Activated B cell treated with CpG ODN at 0.5 μM for 24 hours (primary cell): ENCODE measurements at regions not wholly inside any gene's neighbourhood (a gene's known extent, or its start where the extent isn't known, plus 50 kb on each side); places are given as distances from the start of the nearest gene placed in this dataset.
A peak's percentile ranks its signal among the peaks of the same experiment; 100 is the strongest.

Experiments used
- ATAC-seq: fragments of 200-7000 bp; cut with Tn5 transposase; one replicate; pipeline ENCODE4 v1.10.0; 2021; ENCODE audit warnings: low read depth, mild to moderate bottlenecking, moderate library complexity
- CTCF ChIA-PET: fragments of 350-600 bp; sonication (Branson Sonifier 250); formaldehyde crosslinking; loops from one replicate; lab custom pipeline; 2021; ENCODE audit warnings: antibody characterized with exemption; lab: Charles Lee
- POLR2A ChIA-PET: fragments of 350-600 bp; sonication (Branson Sonifier 250); formaldehyde crosslinking; loops from one replicate; lab custom pipeline; 2021; ENCODE audit warnings: antibody characterized with exemption; lab: Charles Lee
- DNase-seq: peaks from one replicate; pipeline ENCODE4 v3.0.0; 2022
- H3K27ac Mint-ChIP-seq: one replicate; pipeline ENCODE4 v1.8.0; 2020; ENCODE audit warnings: mixed read lengths
- H3K27me3 Mint-ChIP-seq: one replicate; pipeline ENCODE4 v1.8.0; 2021; ENCODE audit warnings: mixed read lengths
- H3K36me3 Mint-ChIP-seq: one replicate; pipeline ENCODE4 v1.8.0; 2021; ENCODE audit warnings: low read depth, mixed read lengths
- H3K4me1 Mint-ChIP-seq: one replicate; pipeline ENCODE4 v1.8.0; 2021; ENCODE audit warnings: mixed read lengths
- H3K4me3 Mint-ChIP-seq: one replicate; pipeline ENCODE4 v1.8.0; 2020; ENCODE audit warnings: mild to moderate bottlenecking, mixed read lengths
- H3K9me3 Mint-ChIP-seq: one replicate; pipeline ENCODE4 v1.8.0; 2020; ENCODE audit warnings: mixed read lengths
- intact Hi-C: fragments of 100-400 bp; cut with micrococcal nuclease; formaldehyde crosslinking; loops from one replicate; pipeline ENCODE4 v1.15.1; 2024
- TF ChIP-seq, protein P1 (sequence below): fragments of 200-600 bp; IDR thresholded peaks from one replicate; pipeline ENCODE4 v1.8.0; 2022; ENCODE audit warnings: antibody characterized with exemption, mild to moderate bottlenecking

GRCh38 chr6:6376845-6377244 lies 56.4 kb upstream of the F13A1 start:
- Mint-ChIP-seq H3K27ac (no peak overlapping the region), H3K9me3 (peaks cover 16% of the 10 kb centered on the region), H3K36me3 (peaks cover 4% of the 10 kb centered on the region), H3K4me3 (no peak overlapping the region), H3K4me1 (peaks cover 4% of the 10 kb centered on the region), H3K27me3 (no peaks in the 10 kb centered on the region)
- TF ChIP-seq, protein P1, sequence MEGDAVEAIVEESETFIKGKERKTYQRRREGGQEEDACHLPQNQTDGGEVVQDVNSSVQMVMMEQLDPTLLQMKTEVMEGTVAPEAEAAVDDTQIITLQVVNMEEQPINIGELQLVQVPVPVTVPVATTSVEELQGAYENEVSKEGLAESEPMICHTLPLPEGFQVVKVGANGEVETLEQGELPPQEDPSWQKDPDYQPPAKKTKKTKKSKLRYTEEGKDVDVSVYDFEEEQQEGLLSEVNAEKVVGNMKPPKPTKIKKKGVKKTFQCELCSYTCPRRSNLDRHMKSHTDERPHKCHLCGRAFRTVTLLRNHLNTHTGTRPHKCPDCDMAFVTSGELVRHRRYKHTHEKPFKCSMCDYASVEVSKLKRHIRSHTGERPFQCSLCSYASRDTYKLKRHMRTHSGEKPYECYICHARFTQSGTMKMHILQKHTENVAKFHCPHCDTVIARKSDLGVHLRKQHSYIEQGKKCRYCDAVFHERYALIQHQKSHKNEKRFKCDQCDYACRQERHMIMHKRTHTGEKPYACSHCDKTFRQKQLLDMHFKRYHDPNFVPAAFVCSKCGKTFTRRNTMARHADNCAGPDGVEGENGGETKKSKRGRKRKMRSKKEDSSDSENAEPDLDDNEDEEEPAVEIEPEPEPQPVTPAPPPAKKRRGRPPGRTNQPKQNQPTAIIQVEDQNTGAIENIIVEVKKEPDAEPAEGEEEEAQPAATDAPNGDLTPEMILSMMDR: no peak
- intact Hi-C loops: loop anchor here (1.0 kb wide), 3 partner anchors 14 to 169 kb away; no protein-coding TSS in a partner anchor
- DNase-seq (no peak), ATAC-seq (peak; percentile 34)
- ChIA-PET POLR2A (no interaction called here), CTCF (interaction anchor here (1.1 to 1.5 kb wide), 2 partner anchors 118 to 169 kb away, joined by 4 to 7 read pairs; no protein-coding TSS in a partner anchor)

DNA sequence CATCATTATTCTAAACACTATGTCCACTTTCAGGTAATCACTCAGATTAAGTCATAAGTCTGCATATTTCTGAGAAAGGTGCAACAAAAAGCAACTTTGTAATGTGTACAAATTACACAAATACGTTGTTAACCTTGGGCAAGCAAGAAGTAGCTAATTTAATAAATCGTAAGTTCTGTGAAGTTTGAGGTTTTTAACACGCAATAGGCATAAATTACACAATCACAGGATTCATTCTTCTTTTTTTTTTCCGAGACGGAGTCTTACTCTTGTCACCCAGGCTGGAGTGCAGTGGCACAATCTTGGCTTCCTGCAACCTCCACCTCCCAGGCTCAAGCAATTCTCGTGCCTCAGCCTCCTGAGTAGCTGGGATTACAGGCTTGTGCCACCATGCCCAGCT lies 57.2 kb upstream of the F13A1 start:
- H3K4me3 Mint-ChIP-seq: no peak overlapping the region

GRCh38 chr6:6379573-6379972 lies 59.1 kb upstream of the F13A1 start:
- DNase-seq (no peak), ATAC-seq (no peak)
- H3K27me3 Mint-ChIP-seq: no peaks in the 10 kb centered on the region
- no peaks in the 10 kb centered on the region for H3K36me3 Mint-ChIP-seq
- intact Hi-C loops: no loop called here
- POLR2A ChIA-PET: no interaction called here
- H3K4me3 Mint-ChIP-seq: no peak overlapping the region
- no peak overlapping the region for H3K27ac Mint-ChIP-seq
- H3K9me3 Mint-ChIP-seq: peaks cover 5% of the 10 kb centered on the region
- TF ChIP-seq, protein P1: no peak
- H3K4me1 Mint-ChIP-seq: peaks cover 4% of the 10 kb centered on the region
- CTCF ChIA-PET: no interaction called here

More for the DNA sequence above, 57.2 kb upstream of the F13A1 start:
- H3K9me3 Mint-ChIP-seq: peaks cover 16% of the 10 kb centered on the region
- no peak for ATAC-seq
- intact Hi-C loops: loop anchor here (1.0 kb wide), 3 partner anchors 14 to 169 kb away; no protein-coding TSS in a partner anchor
- H3K4me1 Mint-ChIP-seq: peaks cover 4% of the 10 kb centered on the region
- TF ChIP-seq, protein P1: no peak
- DNase-seq: no peak
- POLR2A ChIA-PET: interaction anchor here (1.4 kb wide), 1 partner anchor 30 kb away, joined by 7 read pairs; no protein-coding TSS in a partner anchor
- CTCF ChIA-PET: interaction anchor here (0.6 to 1.5 kb wide), 4 partner anchors 13 to 282 kb away, joined by 3 to 7 read pairs (median 4); no protein-coding TSS in a partner anchor
- H3K27ac Mint-ChIP-seq: no peak overlapping the region
- peaks cover 4% of the 10 kb centered on the region for H3K36me3 Mint-ChIP-seq
- H3K27me3 Mint-ChIP-seq: no peaks in the 10 kb centered on the region

- peaks cover 20% of the 10 kb centered on the region for H3K4me1 Mint-ChIP-seq
Measured at GRCh38 chr6:6384520-6384919, 64.1 kb upstream of the F13A1 start.

DNA sequence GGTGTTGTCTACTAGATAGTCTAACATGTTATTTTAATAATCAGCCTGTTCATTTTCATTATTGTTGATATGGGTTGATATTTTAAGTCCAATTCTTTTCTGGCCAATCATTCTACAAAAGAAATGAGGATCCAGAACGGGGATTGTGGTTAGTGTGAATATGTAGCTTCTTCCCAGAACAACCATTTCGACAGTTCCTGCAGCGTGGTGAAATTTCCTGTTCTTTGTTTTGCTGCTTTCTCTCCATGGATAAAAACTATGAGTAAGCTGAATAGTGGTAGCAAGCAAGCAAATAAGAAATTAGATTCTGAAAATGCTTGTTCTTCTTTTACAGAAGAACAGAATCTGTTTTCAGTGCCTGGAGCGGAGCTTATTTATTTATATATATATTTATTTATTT lies 65.5 kb upstream of the F13A1 start:
- no peaks in the 10 kb centered on the region for H3K36me3 Mint-ChIP-seq
- POLR2A ChIA-PET: no interaction called here

More at GRCh38 chr6:6384520-6384919, 64.1 kb upstream of the F13A1 start:
- ChIA-PET CTCF (no interaction called here), POLR2A (interaction anchor here (0.6 kb wide), 1 partner anchor 52 kb away, joined by 3 read pairs; no protein-coding TSS in a partner anchor)
- DNase-seq (no peak), ATAC-seq (no peak)
- TF ChIP-seq, protein P1: no peak
- Mint-ChIP-seq H3K27me3 (no peaks in the 10 kb centered on the region), H3K9me3 (no peaks in the 10 kb centered on the region), H3K27ac (no peak overlapping the region), H3K4me3 (no peak overlapping the region), H3K36me3 (no peaks in the 10 kb centered on the region)
- intact Hi-C loops: no loop called here

More for the DNA sequence above, 65.5 kb upstream of the F13A1 start:
- Mint-ChIP-seq H3K27ac (no peak overlapping the region), H3K27me3 (no peaks in the 10 kb centered on the region), H3K9me3 (no peaks in the 10 kb centered on the region), H3K4me3 (no peak overlapping the region), H3K4me1 (peaks cover 24% of the 10 kb centered on the region)
- ATAC-seq: no peak
- TF ChIP-seq, protein P1: no peak
- intact Hi-C loops: no loop called here
- CTCF ChIA-PET: no interaction called here
- no peak for DNase-seq
